ENCODE measurements at regions not wholly inside any gene's neighbourhood (a gene's known extent, or its start where the extent isn't known, plus 50 kb on each side); places are given as distances from the start of the nearest gene placed in this dataset.

- TF ChIP-seq CTCF (IDR thresholded peaks at IDR 0.05 in 4 of 5, conservative IDR thresholded peaks at IDR 0.05 in 1 of 5) = no peak
- TF ChIP-seq POLR2A (IDR thresholded peaks at IDR 0.05) = no peak
Observed at GRCh38 chr9:2907411-2907810, 63.5 kb upstream of the PUM3 start.

Measured in gastrocnemius medialis (tissue), 4 donors.